Right lobe of liver (tissue), 4 donors: ENCODE measurements at regions not wholly inside any gene's neighbourhood (a gene's known extent, or its start where the extent isn't known, plus 50 kb on each side); places are given as distances from the start of the nearest gene placed in this dataset.

Source experiments
- POLR2A ChIP-seq: fragments of 450-650 bp; IDR thresholded peaks from one replicate; pipeline ENCODE4 v1.6.1; 2017; ENCODE audit warnings: antibody characterized with exemption, mild to moderate bottlenecking
- TF ChIP-seq, protein P1 (sequence below), 4 donors: fragments of 200-600 bp in 3 of 4; fragments of 450-650 bp in 1 of 4; IDR thresholded peaks; one replicate each; pipeline versions ENCODE4 v1.5.1 to v1.8.0; 2016 to 2022; ENCODE audit warnings: antibody characterized with exemption in 4 of 4, mild to moderate bottlenecking in 2 of 4
- donor health status: DM: no; HTN: no; CAD: no.
- donor health status: DM: no; HTN: no; CAD: no.
- donor health status: DM: no; HTN: yes; CAD: no.

- TF ChIP-seq, protein P1, sequence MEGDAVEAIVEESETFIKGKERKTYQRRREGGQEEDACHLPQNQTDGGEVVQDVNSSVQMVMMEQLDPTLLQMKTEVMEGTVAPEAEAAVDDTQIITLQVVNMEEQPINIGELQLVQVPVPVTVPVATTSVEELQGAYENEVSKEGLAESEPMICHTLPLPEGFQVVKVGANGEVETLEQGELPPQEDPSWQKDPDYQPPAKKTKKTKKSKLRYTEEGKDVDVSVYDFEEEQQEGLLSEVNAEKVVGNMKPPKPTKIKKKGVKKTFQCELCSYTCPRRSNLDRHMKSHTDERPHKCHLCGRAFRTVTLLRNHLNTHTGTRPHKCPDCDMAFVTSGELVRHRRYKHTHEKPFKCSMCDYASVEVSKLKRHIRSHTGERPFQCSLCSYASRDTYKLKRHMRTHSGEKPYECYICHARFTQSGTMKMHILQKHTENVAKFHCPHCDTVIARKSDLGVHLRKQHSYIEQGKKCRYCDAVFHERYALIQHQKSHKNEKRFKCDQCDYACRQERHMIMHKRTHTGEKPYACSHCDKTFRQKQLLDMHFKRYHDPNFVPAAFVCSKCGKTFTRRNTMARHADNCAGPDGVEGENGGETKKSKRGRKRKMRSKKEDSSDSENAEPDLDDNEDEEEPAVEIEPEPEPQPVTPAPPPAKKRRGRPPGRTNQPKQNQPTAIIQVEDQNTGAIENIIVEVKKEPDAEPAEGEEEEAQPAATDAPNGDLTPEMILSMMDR (IDR thresholded peaks at IDR 0.05): no peak
- no peak for TF ChIP-seq POLR2A
Measured at GRCh38 chr14:26870722-26871617, 273.1 kb upstream of the NOVA1 start.
